ENCODE measurements at regions not wholly inside any gene's neighbourhood (a gene's known extent, or its start where the extent isn't known, plus 50 kb on each side); places are given as distances from the start of the nearest gene placed in this dataset.

DNA sequence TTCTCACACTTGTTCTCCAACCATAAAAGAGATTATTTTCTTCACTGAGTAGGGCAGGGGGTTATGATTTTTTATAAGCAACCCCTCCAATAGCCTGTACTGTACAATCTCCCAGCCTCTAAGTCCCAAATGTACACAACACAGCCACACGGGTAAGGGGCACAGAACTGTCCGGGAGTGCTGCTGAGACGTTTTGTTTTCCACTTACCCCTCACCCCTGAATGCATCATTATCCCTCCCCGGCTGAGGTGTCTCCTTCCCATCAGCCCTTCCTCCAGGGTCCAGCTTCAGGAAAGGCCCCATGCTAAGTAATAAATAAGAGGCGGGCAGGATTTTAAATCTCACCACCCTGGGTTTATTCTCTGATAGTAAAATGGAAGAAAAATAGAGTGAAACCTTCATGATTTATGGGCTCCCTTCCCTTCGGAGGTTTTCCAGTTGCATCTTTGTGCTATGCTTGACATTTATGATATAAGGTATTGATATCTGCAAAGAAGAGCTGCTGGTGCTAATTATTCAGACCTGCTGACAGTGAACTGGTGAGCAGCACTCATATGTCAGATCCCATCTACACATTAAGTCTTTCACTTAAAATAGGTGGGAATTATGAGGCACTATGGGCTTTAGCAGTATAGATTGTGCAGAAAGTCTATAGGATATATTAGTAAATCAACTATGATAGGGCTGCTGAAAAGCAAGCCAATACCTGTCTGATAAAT lies 67.2 kb upstream of the MEGF10 start:
- Mint-ChIP-seq H3K27ac (no peak overlapping the region), H3K4me3 (no peak overlapping the region), H3K27me3 (ENCODE audit: low read depth in 3 of 3) (peaks cover 1 to 4% (median 3%) of the 10 kb centered on the region in 3 donors), H3K4me1 (peaks cover 0 to under 1% of the 10 kb centered on the region in 2 donors), H3K9me3 (no peaks in the 10 kb centered on the region), H3K36me3 (peaks cover 0 to 5% (median 0%) of the 10 kb centered on the region in 3 donors)
- no peak for DNase-seq

DNA sequence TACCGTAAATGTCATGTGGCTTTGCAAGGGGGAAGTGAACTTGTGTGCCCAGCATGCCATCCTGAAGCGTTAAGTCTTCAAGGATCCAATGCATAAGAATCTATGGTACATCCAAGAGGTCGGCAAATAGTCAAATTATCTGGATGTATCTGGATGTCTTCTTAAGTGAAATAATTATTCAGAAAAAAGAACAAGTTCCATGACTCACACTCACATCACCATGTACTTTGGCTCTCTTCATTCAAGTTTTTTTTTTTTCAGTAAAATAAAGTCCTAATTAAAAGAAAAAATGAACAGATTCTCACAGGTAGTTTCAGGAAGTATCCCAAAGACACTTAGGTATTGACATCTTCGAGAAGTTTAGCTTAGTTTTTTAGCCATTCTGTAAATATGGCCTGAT lies 62.7 kb upstream of the MEGF10 start:
- peaks cover 0 to 1% (median 0%) of the 10 kb centered on the region in 3 donors for H3K27me3 Mint-ChIP-seq (ENCODE audit: low read depth in 3 of 3)
- H3K4me1 Mint-ChIP-seq, result peaks cover 14 to 17% of the 10 kb centered on the region in 2 donors
- peak overlapping the region in 1 of 6 donors; percentile 13 for H3K27ac Mint-ChIP-seq
- no peak for DNase-seq
- peak overlapping the region in 1 of 5 donors; percentile 77 for H3K4me3 Mint-ChIP-seq
- no peaks in the 10 kb centered on the region for H3K9me3 Mint-ChIP-seq
- peaks cover 0 to 4% (median 0%) of the 10 kb centered on the region in 3 donors for H3K36me3 Mint-ChIP-seq

DNA sequence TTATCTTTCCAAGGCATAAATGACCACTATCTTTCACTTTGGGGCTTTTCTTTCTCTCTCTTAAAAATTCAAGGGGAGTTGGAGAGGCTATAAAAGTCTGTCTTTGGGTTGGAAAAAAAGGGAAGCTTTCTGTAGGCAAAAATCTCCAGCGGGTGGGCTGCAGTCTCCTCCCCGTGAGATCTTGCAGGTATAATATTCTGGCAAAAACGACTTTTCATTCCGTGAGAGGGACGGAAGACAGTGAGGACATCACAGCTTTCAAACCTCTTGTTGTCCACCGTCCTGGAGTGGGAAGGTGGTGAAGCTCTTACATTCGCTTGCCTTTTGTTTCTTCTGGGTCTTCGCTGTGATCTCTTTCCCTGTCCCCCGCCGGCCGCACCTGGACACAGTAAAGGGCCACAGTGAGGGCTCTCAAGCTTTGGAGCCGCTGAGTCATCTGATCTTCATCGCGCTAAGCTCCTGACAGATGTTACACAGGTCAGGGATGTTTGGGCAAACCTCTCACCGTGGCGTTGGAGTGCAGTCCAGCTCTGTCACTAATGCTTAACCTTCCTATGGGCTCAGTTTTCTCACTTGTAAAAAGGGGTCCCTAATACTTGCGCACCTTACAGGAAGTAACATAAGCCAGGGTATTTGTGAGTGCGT lies 61.9 kb upstream of the MEGF10 start:
- peak overlapping the region; percentile 68 to 85 (median 82) for H3K4me3 Mint-ChIP-seq
- peaks cover 14 to 17% of the 10 kb centered on the region in 2 donors for H3K4me1 Mint-ChIP-seq
- no peak for DNase-seq
- H3K36me3 Mint-ChIP-seq, result peaks cover 0 to 4% (median 0%) of the 10 kb centered on the region in 3 donors
- H3K9me3 Mint-ChIP-seq, result no peaks in the 10 kb centered on the region
- H3K27me3 Mint-ChIP-seq (ENCODE audit: low read depth in 3 of 3), result peaks cover 0 to 1% (median 0%) of the 10 kb centered on the region in 3 donors
- H3K27ac Mint-ChIP-seq, result peak overlapping the region in 4 of 6 donors; percentile 11 to 84 (median 32)

DNA sequence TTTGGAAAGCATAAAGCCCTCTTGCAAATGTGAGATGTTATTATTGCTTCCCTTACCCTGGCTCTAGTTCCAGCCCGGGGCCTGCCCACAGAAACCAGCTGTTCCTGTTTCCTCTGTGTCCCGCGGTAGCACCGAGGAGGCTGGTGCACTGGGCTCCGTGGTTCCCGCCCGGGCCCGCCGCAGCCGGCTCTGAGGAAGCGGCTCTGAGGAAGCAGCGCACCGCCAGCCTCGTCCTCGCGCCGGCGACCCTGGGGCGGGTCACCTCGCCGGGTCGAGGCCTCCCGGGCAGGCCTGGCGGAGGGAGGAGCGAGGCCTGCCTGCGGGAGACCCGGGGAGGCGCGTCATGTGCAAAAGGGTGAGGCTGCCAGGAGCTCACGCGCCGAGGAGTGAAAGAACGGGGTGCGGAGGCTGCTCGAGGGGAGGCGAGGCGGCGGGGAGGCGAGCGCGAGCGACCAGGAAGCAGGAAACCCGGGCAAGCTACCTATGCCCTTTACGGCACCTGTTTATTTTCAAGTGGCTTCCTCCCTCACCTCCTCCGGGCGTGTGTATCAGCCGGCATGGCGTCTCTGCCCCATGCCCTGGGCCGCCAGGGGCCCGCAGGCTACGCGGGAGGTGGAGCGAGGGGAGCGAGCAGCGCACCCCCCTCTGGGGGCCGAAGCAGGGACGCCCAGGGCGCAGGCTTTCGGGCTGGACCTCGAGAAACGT lies 61.3 kb upstream of the MEGF10 start:
- peaks cover 0 to 1% (median 0%) of the 10 kb centered on the region in 3 donors for H3K27me3 Mint-ChIP-seq (ENCODE audit: low read depth in 3 of 3)
- H3K27ac Mint-ChIP-seq, result peak overlapping the region in 5 of 6 donors; percentile 20 to 84 (median 41)
- peak; percentile 41 to 52 (median 49) for DNase-seq
- H3K4me1 Mint-ChIP-seq, result peaks cover 14 to 17% of the 10 kb centered on the region in 2 donors
- H3K36me3 Mint-ChIP-seq, result peaks cover 0 to 4% (median 0%) of the 10 kb centered on the region in 3 donors
- H3K4me3 Mint-ChIP-seq, result peak overlapping the region; percentile 77 to 85 (median 82)
- no peaks in the 10 kb centered on the region for H3K9me3 Mint-ChIP-seq

DNA sequence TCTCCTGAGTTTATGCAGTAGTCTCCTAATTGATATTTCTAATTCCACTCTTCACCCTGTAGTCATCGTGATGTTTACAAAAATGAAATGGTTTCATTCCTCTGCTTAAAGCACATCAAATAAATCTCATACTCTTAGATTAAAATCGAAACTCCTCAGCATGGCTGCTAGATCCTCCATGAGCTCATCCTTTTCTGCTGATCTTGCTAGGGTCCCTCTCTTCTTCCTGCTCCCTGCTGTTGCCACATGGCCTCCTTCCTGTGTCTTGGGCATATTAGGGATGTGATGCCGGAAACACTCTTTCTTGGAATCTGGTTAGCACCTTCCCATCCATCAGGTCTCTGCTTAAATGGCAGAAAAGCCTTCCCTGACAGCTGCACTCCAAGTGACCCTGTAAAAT lies 59.5 kb upstream of the MEGF10 start:
- Mint-ChIP-seq H3K36me3 (peaks cover 0 to 7% (median 0%) of the 10 kb centered on the region in 3 donors), H3K27ac (peak overlapping the region in 1 of 6 donors; percentile 24), H3K27me3 (ENCODE audit: low read depth in 3 of 3) (peaks cover 0 to 1% (median 0%) of the 10 kb centered on the region in 3 donors), H3K4me1 (peaks cover 14 to 17% of the 10 kb centered on the region in 2 donors), H3K4me3 (peak overlapping the region; percentile 6 to 83 (median 57)), H3K9me3 (no peaks in the 10 kb centered on the region)
- no peak for DNase-seq

DNA sequence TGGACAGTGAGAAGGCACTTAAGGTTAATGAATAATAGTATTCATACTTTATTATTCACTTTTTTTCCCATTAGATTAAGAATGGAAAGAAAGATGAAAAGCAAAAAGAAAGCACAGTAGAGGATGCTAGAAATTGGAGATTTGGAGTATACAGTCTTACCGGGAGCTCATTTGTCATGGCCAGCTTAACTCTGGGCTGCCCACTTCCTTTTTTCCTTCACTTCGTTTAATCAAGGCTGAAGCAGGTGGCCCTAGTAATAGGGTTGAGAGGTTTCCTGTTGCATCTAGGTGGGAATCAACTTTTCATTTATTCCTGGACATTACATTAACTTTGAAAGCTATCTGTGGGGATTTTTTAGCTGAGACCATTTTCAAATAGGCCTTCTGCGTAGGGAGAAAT lies 57.0 kb upstream of the MEGF10 start:
- no peak for DNase-seq
- H3K36me3 Mint-ChIP-seq, result peaks cover 0 to 14% (median 0%) of the 10 kb centered on the region in 3 donors
- H3K9me3 Mint-ChIP-seq, result no peaks in the 10 kb centered on the region
- H3K27me3 Mint-ChIP-seq (ENCODE audit: low read depth in 3 of 3), result peaks cover 0 to 2% (median 1%) of the 10 kb centered on the region in 3 donors
- H3K4me1 Mint-ChIP-seq, result peaks cover 12 to 15% of the 10 kb centered on the region in 2 donors
- no peak overlapping the region for H3K4me3 Mint-ChIP-seq
- H3K27ac Mint-ChIP-seq, result no peak overlapping the region

DNA sequence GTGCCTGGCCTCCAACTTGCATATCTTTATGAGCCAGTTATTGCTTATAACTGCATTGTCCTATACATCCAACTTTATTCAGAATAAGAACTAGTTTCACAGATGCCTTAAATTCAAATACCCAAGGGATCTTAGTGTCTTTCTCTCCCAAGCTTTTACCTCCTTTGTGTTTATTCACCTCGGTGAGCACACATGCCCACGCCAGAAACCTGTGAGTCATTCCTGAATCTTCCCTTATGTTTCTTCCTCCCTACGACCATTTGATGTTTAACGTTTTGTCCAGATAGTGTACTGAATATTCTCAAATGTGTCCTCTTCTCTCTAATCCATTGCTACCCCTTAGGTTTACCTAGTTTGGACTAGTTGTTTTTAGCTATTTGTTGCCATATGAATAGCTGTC lies 55.5 kb upstream of the MEGF10 start:
- no peak for DNase-seq

DNA sequence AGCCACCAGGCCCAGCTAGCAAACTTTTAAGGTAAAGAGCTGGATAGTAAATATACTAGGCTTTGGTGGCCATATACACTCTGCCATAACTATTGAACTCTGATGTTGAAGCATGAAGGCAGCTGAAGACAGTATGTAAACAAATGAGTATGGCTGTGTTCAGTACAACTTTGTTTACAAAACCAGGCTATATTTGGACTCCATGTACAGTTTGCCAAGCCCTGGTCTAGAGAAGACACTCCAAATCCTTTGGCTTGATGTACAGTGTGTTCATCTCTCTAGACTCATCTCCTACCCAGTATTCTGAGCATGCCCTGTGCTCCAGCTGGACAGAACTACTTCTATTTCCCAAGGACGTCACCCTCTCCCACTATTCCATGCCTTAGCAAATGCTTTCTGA lies 54.3 kb upstream of the MEGF10 start:
- Mint-ChIP-seq H3K27ac (no peak overlapping the region), H3K9me3 (peaks cover 0 to under 1% (median 0%) of the 10 kb centered on the region in 6 donors), H3K4me1 (peaks cover 0 to under 1% of the 10 kb centered on the region in 2 donors), H3K27me3 (ENCODE audit: low read depth in 3 of 3) (peaks cover 0 to 2% (median 2%) of the 10 kb centered on the region in 3 donors), H3K4me3 (no peak overlapping the region), H3K36me3 (peaks cover 0 to 17% (median 0%) of the 10 kb centered on the region in 3 donors)
- no peak for DNase-seq

More for the DNA sequence above, 55.5 kb upstream of the MEGF10 start:
- Mint-ChIP-seq H3K4me3 (no peak overlapping the region), H3K27ac (no peak overlapping the region), H3K4me1 (peaks cover 4 to 5% of the 10 kb centered on the region in 2 donors), H3K9me3 (no peaks in the 10 kb centered on the region), H3K27me3 (ENCODE audit: low read depth in 3 of 3) (peaks cover 0 to 2% (median 2%) of the 10 kb centered on the region in 3 donors), H3K36me3 (peaks cover 0 to 16% (median 0%) of the 10 kb centered on the region in 3 donors)
